ENCODE measurements at regions not wholly inside any gene's neighbourhood (a gene's known extent, or its start where the extent isn't known, plus 50 kb on each side); places are given as distances from the start of the nearest gene placed in this dataset.

- no peak overlapping the region for H4K5ac ChIP-seq (ENCODE audit: low read depth, low read length)
- no peaks in the 10 kb centered on the region for H3K36me3 ChIP-seq (ENCODE audit: control insufficient read depth, insufficient read depth, low read length)
- no TSS peak for BruUV-seq (replicated peaks)
- no peak overlapping the region for H2AK9ac ChIP-seq (replicated peaks; ENCODE audit: low read depth, low read length, poor library complexity)
- no peak overlapping the region for H4K8ac ChIP-seq (ENCODE audit: low read depth in 2 of 2, low read length in 2 of 2)
- POLR2A ChIA-PET (ENCODE audit: unreplicated experiment) = no interaction called here
- no peaks in the 10 kb centered on the region for H3K4me1 ChIP-seq (ENCODE audit: control insufficient read depth, insufficient read depth, low read length)
- no peak overlapping the region for H2BK120ac ChIP-seq (ENCODE audit: low read depth, low read length)
- TF ChIP-seq MAFK (IDR thresholded peaks at IDR 0.05; ENCODE audit: low read depth, low read length) (peak; percentile 96), RFX5 (IDR thresholded peaks at IDR 0.05; ENCODE audit: low read depth, low read length) (no peak)
- H3K79me1 ChIP-seq (ENCODE audit: low read depth in 1 of 2, low read length in 2 of 2) = no peaks in the 10 kb centered on the region
- H3K14ac ChIP-seq (replicated peaks; ENCODE audit: low read depth, low read length) = no peak overlapping the region
- H2AFZ ChIP-seq (replicated peaks; ENCODE audit: low read length, poor library complexity) = no peak overlapping the region
- no peak overlapping the region for H3K18ac ChIP-seq (ENCODE audit: low read depth, low read length)
- dilution Hi-C loops (cut with HindIII; ENCODE audit: low sequenced_read_pairs, unreplicated experiment) = no loop called here
- in situ Hi-C loops (cut with MboI; ENCODE audit: low sequenced_read_pairs) = no loop called here
- H3K9me1 ChIP-seq (ENCODE audit: insufficient read depth, low read length) = no peaks in the 10 kb centered on the region
- no peak overlapping the region for H2BK15ac ChIP-seq (ENCODE audit: low read depth, low read length)
- no peak for ATAC-seq (ENCODE audit: low read depth)
- H3K4ac ChIP-seq (ENCODE audit: low read depth, low read length) = no peak overlapping the region
- H3K9ac ChIP-seq (ENCODE audit: low read depth, low read length) = no peak overlapping the region
- no peak overlapping the region for H3K56ac ChIP-seq (ENCODE audit: extremely low read depth, insufficient read depth, low read length)
- no peak overlapping the region for H2BK20ac ChIP-seq (ENCODE audit: low read depth, low read length)
- intact Hi-C loops (cut with micrococcal nuclease) = no loop called here
- H3K4me2 ChIP-seq (ENCODE audit: low read depth, low read length) = no peak overlapping the region
- WGBS, 2 experiments (ENCODE audit: extremely low coverage in 2 of 2, insufficient read length in 1 of 2) = 20% methylated on average over 1 of the region's 3 CpGs; no CpG with 5 or more reads in 1 of the 2 experiments
- H3K23ac ChIP-seq (ENCODE audit: low read depth, low read length) = no peak overlapping the region
- CTCF ChIA-PET = interaction anchor here (2.4 kb wide), 1 partner anchor 10 kb away, joined by 9 read pairs; no protein-coding TSS in a partner anchor
- no peaks in the 10 kb centered on the region for H4K20me1 ChIP-seq (ENCODE audit: insufficient read depth, low read length)
- no peak overlapping the region for H2BK5ac ChIP-seq (ENCODE audit: low read depth, low read length, poor library complexity, severe bottlenecking)
- no peak for DNase-seq
- H3K27me3 ChIP-seq (ENCODE audit: control insufficient read depth, insufficient read depth, low read length) = no peaks in the 10 kb centered on the region
- no peak overlapping the region for H2AK5ac ChIP-seq (ENCODE audit: low read depth, low read length)
- no peak overlapping the region for H4K91ac ChIP-seq (ENCODE audit: insufficient read depth, low read depth, low read length)
- no peak overlapping the region for H3K27ac ChIP-seq (ENCODE audit: insufficient read depth, low read length)
- no peak overlapping the region for H3K4me3 ChIP-seq (ENCODE audit: insufficient read depth, low read depth, low read length)
- H3K9me3 ChIP-seq (ENCODE audit: control insufficient read depth, insufficient read depth, low read length) = no peaks in the 10 kb centered on the region
These were observed 77.8 kb upstream of the FSHB start for GRCh38 chr11:30153008-30153407.

All from IMR-90 (cell line).